ENCODE measurements at regions not wholly inside any gene's neighbourhood (a gene's known extent, or its start where the extent isn't known, plus 50 kb on each side); places are given as distances from the start of the nearest gene placed in this dataset.

- ChIA-PET POLR2A (no interaction called here), CTCF (interaction anchor here (0.9 kb wide), 1 partner anchor 21 kb away, joined by 3 read pairs; no protein-coding TSS in a partner anchor)
- no peak for TF ChIP-seq CTCF (IDR thresholded peaks at IDR 0.05; ENCODE audit: control extremely low read depth, extremely low read depth, low read depth, missing control alignments)
- DNase-seq (ENCODE audit: extremely low spot score), result no peak
These were observed 1077.3 kb downstream of the RAPGEF2 start for GRCh38 chr4:160180211-160180610.

- ChIA-PET POLR2A (no interaction called here), CTCF (no interaction called here)
- TF ChIP-seq CTCF (IDR thresholded peaks at IDR 0.05; ENCODE audit: control extremely low read depth, extremely low read depth, low read depth, missing control alignments), result no peak
- DNase-seq (ENCODE audit: extremely low spot score), result no peak
These were observed 1079.8 kb downstream of the RAPGEF2 start for GRCh38 chr4:160182727-160183126.

- no peak for DNase-seq (ENCODE audit: extremely low spot score)
- CTCF ChIA-PET, result no interaction called here
- TF ChIP-seq CTCF (IDR thresholded peaks at IDR 0.05; ENCODE audit: control extremely low read depth, extremely low read depth, low read depth, missing control alignments), result no peak
- POLR2A ChIA-PET, result no interaction called here
These were observed 1082.0 kb downstream of the RAPGEF2 start for GRCh38 chr4:160184884-160185283.

- no peak for TF ChIP-seq CTCF (IDR thresholded peaks at IDR 0.05; ENCODE audit: control extremely low read depth, extremely low read depth, low read depth, missing control alignments)
- ChIA-PET POLR2A (no interaction called here), CTCF (interaction anchor here (1.2 kb wide), 1 partner anchor 14 kb away, joined by 3 read pairs; no protein-coding TSS in a partner anchor)
- no peak for DNase-seq (ENCODE audit: extremely low spot score)
These were observed 1090.9 kb downstream of the RAPGEF2 start for GRCh38 chr4:160193787-160194186.

GRCh38 chr4:160194716-160195115, 1091.8 kb downstream of the RAPGEF2 start:
- CTCF ChIA-PET, result interaction anchor here (1.1 to 1.2 kb wide), 2 partner anchors 13 to 31 kb away, joined by 3 read pairs; no protein-coding TSS in a partner anchor
- POLR2A ChIA-PET, result no interaction called here
- no peak for DNase-seq (ENCODE audit: extremely low spot score)
- TF ChIP-seq CTCF (IDR thresholded peaks at IDR 0.05; ENCODE audit: control extremely low read depth, extremely low read depth, low read depth, missing control alignments), result no peak

GRCh38 chr4:160202802-160203201, 1099.9 kb downstream of the RAPGEF2 start:
- CTCF ChIA-PET, result interaction anchor here (0.7 kb wide), 1 partner anchor 8 kb away, joined by 4 read pairs; no protein-coding TSS in a partner anchor
- no peak for DNase-seq (ENCODE audit: extremely low spot score)
- POLR2A ChIA-PET, result no interaction called here
- no peak for TF ChIP-seq CTCF (IDR thresholded peaks at IDR 0.05; ENCODE audit: control extremely low read depth, extremely low read depth, low read depth, missing control alignments)

GRCh38 chr4:160212078-160212477, 1109.2 kb downstream of the RAPGEF2 start:
- DNase-seq (ENCODE audit: extremely low spot score), result no peak
- ChIA-PET POLR2A (no interaction called here), CTCF (interaction anchor here (1.0 to 1.3 kb wide), 2 partner anchors 9 to 13 kb away, joined by 3 to 4 read pairs; no protein-coding TSS in a partner anchor)
- TF ChIP-seq CTCF (IDR thresholded peaks at IDR 0.05; ENCODE audit: control extremely low read depth, extremely low read depth, low read depth, missing control alignments), result no peak
